Transverse colon (tissue), 3 donors: ENCODE measurements at regions not wholly inside any gene's neighbourhood (a gene's known extent, or its start where the extent isn't known, plus 50 kb on each side); places are given as distances from the start of the nearest gene placed in this dataset.

Experiments
- EP300 ChIP-seq: sonication (generic); formaldehyde crosslinking; IDR thresholded peaks from one replicate; pipeline ENCODE4 v1.6.1; 2017; ENCODE audit warnings: antibody characterized with exemption, low read depth
- TF ChIP-seq, protein P1 (sequence below), 5 experiments: fragments of 200-600 bp in 3 of 5; fragments of 450-650 bp in 2 of 5; sonication (generic) in 3 of 5; IDR thresholded peaks; 1 replicate in 2 of 5; 2 replicates in 3 of 5; pipeline ENCODE4 v1.5.1; 2016 to 2017; ENCODE audit warnings: antibody characterized with exemption in 5 of 5, inconsistent platforms in 3 of 5, mild to moderate bottlenecking in 2 of 5, moderate library complexity in 1 of 5

- TF ChIP-seq, protein P1, sequence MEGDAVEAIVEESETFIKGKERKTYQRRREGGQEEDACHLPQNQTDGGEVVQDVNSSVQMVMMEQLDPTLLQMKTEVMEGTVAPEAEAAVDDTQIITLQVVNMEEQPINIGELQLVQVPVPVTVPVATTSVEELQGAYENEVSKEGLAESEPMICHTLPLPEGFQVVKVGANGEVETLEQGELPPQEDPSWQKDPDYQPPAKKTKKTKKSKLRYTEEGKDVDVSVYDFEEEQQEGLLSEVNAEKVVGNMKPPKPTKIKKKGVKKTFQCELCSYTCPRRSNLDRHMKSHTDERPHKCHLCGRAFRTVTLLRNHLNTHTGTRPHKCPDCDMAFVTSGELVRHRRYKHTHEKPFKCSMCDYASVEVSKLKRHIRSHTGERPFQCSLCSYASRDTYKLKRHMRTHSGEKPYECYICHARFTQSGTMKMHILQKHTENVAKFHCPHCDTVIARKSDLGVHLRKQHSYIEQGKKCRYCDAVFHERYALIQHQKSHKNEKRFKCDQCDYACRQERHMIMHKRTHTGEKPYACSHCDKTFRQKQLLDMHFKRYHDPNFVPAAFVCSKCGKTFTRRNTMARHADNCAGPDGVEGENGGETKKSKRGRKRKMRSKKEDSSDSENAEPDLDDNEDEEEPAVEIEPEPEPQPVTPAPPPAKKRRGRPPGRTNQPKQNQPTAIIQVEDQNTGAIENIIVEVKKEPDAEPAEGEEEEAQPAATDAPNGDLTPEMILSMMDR (IDR thresholded peaks at IDR 0.05), result no peak
- no peak for TF ChIP-seq EP300
Measured at GRCh38 chr21:15568516-15568915, 161.3 kb upstream of the USP25 start.
